Central memory CD4-positive, alpha-beta T cell (primary cell): ENCODE measurements at regions not wholly inside any gene's neighbourhood (a gene's known extent, or its start where the extent isn't known, plus 50 kb on each side); places are given as distances from the start of the nearest gene placed in this dataset.

ENCODE experiments used
- DNase-seq: peaks from one replicate; pipeline ENCODE4 v3.0.0; 2022

DNA sequence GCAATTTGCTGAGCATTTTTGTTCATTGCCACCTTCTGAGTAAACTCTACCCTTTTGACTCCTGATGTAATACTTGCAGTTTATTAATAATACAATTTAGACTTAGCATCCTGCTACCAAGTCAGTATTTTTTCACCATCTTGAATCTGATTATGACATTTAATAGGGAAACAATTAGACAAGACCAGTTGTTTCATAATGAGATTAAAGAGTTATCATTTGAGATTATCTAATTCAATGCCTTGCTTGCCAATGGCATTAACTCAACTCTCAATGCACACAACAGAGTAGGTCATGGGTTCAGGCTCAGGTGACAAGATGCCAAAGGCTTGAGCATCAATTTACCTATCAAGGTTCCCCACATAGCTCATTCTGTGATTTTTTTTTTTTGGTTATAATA is 488.4 kb downstream of the DISC1 start:
- DNase-seq: no peak

- DNase-seq: no peak
Measured at GRCh38 chr1:232112076-232112475, 485.5 kb downstream of the DISC1 start.

DNA sequence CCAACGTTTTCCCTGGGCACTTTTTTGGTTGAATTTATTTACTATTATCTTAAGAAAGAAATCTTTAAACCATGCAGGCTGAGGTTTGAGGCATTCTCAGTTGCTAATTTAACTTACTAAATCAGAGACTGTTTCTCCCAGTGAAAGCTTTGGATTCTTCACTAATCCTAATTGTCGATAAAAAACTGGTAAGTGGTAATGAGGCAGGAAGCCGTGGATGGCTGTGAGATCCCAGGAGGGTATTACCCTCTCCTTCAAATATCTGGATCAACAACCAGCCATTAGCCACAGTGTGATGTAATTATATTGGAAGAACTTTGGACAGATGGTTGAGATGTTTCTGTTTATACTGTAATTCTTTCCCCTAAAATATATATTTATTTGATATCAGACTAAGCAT is 485.0 kb downstream of the DISC1 start:
- DNase-seq: no peak

- DNase-seq: no peak
Measured at GRCh38 chr1:232110281-232111090, 483.9 kb downstream of the DISC1 start.

DNA sequence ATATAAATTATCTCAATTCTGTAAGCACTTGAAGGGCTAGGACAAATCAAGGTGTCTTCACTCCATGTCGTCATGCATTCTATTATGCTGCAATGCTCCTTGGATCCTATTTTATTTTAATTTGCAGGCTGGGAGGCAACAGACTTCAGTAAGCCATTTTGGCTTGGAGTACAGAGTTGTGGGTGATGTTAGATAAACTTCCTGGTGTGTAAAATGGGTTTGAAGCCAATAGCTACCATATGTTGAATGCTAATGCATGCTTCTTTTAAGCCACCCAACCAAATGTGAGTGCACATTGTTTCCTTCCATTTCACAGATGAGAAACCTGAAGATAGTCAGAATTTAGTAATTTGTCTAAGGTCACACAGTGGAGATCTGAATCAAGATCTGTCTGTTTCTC is 482.8 kb downstream of the DISC1 start:
- DNase-seq: no peak

DNA sequence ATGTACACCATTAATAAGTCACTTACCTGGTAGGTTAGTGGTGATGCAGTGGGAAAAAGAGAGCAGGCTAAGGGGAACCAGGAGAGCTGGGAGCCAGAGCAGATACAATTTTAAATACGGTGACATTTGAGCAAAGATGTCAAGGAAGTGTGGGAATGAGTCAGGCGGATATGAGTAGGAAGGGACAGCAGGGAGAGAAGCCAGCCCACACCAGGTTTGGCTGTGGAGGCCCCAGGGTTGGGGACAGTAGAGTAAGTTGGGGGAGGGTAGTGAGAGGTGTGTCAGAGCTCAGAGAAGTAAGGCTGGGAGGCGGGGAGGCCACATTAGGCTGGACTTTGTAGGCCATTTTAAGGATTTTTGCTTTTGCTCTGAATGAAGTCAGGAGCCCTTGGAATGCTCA is 482.0 kb downstream of the DISC1 start:
- DNase-seq: no peak

- no peak for DNase-seq
Measured at GRCh38 chr1:232106415-232106814, 479.8 kb downstream of the DISC1 start.

DNA sequence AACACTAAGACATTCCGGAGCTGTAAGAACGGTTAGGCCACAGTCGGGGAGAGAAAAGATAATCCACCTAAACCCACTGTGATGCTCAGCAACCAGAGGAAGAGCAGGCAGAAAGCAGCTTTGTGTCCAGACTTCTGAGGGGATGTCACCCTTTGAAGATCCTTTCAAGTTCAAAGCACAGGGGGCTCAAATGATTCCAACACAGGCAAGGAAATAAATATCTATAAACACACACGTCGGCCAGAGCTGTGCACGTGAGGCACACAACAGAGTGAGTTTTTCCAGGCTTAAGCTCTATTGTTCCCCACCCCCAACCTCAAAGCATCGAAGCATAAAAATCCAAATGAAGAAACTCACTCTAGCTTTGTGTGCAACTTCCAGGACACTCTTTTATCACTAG is 479.0 kb downstream of the DISC1 start:
- no peak for DNase-seq

DNA sequence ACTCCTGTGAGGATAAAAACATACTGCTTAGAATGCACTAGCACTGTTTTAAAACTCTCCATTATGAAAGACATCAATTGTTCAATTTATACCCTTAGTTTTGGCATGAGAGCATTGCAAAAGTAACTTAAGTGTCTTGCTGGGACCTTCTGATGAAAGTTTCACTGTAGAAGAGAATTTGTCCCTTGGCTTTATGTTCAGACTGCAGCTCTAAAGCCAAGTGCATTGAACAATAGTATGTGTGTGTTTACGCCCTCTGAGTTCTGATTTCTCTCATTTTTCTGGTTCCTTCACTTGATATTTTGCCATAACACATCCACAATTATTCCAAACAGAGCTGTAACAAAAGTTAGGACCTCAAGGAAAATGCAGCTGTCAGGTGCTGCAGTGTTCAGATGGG is 474.6 kb downstream of the DISC1 start:
- no peak for DNase-seq

DNA sequence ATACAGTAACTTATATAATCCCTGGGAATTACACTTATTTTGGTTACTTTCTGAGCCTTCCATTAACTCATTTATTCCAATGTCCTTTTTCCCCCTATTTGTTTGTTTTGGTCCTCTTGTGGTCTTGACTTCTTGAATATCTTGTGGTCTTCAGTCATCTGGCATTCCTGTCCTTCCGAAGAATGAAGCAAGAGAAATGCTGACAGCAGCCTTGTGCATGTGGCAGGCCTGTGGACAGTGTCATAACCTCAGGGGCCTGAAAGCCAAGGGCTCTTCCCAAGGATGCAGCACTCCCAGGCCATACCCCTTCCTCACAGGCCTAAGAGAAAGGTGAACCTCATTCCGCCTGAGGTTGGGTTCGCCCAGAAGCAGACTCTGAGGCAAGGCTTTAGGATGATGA is 470.2 kb downstream of the DISC1 start:
- no peak for DNase-seq
